IMR-90 (cell line): ENCODE measurements at regions not wholly inside any gene's neighbourhood (a gene's known extent, or its start where the extent isn't known, plus 50 kb on each side); places are given as distances from the start of the nearest gene placed in this dataset.

ENCODE experiments used
- CTCF ChIP-seq: conservative IDR thresholded peaks from 2 replicates; pipeline ENCODE4 v1.5.1; 2012; ENCODE audit warnings: mild to moderate bottlenecking, low read depth, low read length, improper control_type of control experiment
- MAFK ChIP-seq: IDR thresholded peaks from 2 replicates; pipeline ENCODE4 v1.6.1; 2012; ENCODE audit warnings: low read depth, low read length, improper control_type of control experiment
- POLR2A ChIP-seq: IDR thresholded peaks from 2 replicates; pipeline ENCODE4 v1.6.1; 2012; ENCODE audit warnings: mild to moderate bottlenecking, low read depth, low read length
- RFX5 ChIP-seq: IDR thresholded peaks from 2 replicates; pipeline ENCODE4 v1.8.0; 2012; ENCODE audit warnings: low read depth, mild to moderate bottlenecking, low read length, moderate library complexity
- SMC3 ChIP-seq: fragments of 150-350 bp; IDR thresholded peaks from 2 replicates; pipeline ENCODE4 v1.6.1; 2016; ENCODE audit warnings: low read depth, mild to moderate bottlenecking, antibody characterized with exemption, low read length, moderate library complexity

GRCh38 chr10:63683686-63684085 lies 162.5 kb downstream of the REEP3 start:
- TF ChIP-seq CTCF (no peak), POLR2A (no peak), RFX5 (no peak), SMC3 (no peak), MAFK (no peak)
